Peyer's patch (tissue), 4 donors: ENCODE measurements at regions not wholly inside any gene's neighbourhood (a gene's known extent, or its start where the extent isn't known, plus 50 kb on each side); places are given as distances from the start of the nearest gene placed in this dataset.

Source experiments
- DNase-seq, 3 donors: peaks; one replicate each; pipeline ENCODE4 v3.0.0-alpha.2; 2017 to 2019
- H3K27ac ChIP-seq, 4 donors: fragments of 200-600 bp; sonication (generic); one replicate each; pipeline ENCODE4 v1.5.1; 2016 to 2019
- H3K27me3 ChIP-seq, 2 donors: fragments of 200-600 bp; sonication (generic); one replicate each; pipeline ENCODE4 v1.5.1; 2019
- H3K36me3 ChIP-seq, 3 donors: fragments of 200-600 bp; sonication (generic); one replicate each; pipeline ENCODE4 v1.5.1; 2016 to 2019
- H3K4me1 ChIP-seq, 4 donors: fragments of 200-600 bp; sonication (generic); one replicate each; pipeline ENCODE4 v1.5.1; 2016 to 2019
- H3K4me3 ChIP-seq, 4 donors: fragments of 200-600 bp; sonication (generic); 1 replicate in 3 of 4; 2 replicates in 1 of 4; pipeline ENCODE4 v1.5.1; 2016 to 2019; ENCODE audit warnings: mild to moderate bottlenecking in 1 of 4
- H3K9me3 ChIP-seq, 4 donors: fragments of 200-600 bp; sonication (generic); one replicate each; pipeline ENCODE4 v1.5.1; 2016 to 2019; ENCODE audit warnings: mild to moderate bottlenecking in 1 of 4
- POLR2A ChIP-seq, 2 donors: fragments of 450-650 bp; IDR thresholded peaks; one replicate each; pipeline ENCODE4 v1.5.1; 2017; ENCODE audit warnings: antibody characterized with exemption in 2 of 2, mild to moderate bottlenecking in 2 of 2, moderate library complexity in 2 of 2
- TF ChIP-seq, protein P1 (sequence below), 6 experiments: fragments of 450-650 bp in 4 of 6; fragments of 200-600 bp in 2 of 6; sonication (generic) in 1 of 6; IDR thresholded peaks; one replicate each; pipeline ENCODE4 v1.5.1; 2017 to 2019; ENCODE audit warnings: antibody characterized with exemption in 6 of 6, mild to moderate bottlenecking in 3 of 6, moderate library complexity in 1 of 6

DNA sequence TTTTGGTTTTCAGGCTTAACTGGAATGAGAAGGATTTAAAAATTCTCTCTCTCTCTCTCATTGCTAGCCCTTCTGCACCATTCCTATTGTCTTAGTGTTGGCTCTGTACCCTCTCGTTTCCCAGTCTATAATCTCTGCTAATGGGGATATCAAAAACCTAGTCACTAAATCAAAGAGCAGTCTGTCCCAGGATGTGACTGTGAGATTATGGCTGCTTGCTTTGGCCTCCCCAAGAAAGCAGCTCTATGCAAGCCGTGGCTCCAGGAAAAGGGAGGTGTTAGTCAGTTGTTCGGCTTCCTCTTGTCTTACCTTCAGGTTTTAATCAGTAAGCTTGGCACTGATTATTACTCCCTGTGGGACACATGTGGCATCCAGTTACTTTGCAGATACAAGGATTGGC lies 468.8 kb downstream of the USP25 start:
- TF ChIP-seq, protein P1, sequence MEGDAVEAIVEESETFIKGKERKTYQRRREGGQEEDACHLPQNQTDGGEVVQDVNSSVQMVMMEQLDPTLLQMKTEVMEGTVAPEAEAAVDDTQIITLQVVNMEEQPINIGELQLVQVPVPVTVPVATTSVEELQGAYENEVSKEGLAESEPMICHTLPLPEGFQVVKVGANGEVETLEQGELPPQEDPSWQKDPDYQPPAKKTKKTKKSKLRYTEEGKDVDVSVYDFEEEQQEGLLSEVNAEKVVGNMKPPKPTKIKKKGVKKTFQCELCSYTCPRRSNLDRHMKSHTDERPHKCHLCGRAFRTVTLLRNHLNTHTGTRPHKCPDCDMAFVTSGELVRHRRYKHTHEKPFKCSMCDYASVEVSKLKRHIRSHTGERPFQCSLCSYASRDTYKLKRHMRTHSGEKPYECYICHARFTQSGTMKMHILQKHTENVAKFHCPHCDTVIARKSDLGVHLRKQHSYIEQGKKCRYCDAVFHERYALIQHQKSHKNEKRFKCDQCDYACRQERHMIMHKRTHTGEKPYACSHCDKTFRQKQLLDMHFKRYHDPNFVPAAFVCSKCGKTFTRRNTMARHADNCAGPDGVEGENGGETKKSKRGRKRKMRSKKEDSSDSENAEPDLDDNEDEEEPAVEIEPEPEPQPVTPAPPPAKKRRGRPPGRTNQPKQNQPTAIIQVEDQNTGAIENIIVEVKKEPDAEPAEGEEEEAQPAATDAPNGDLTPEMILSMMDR (IDR thresholded peaks at IDR 0.05) = no peak
- TF ChIP-seq POLR2A (IDR thresholded peaks at IDR 0.05) = no peak
- no peaks in the 10 kb centered on the region for H3K9me3 ChIP-seq
- H3K36me3 ChIP-seq = no peaks in the 10 kb centered on the region
- no peaks in the 10 kb centered on the region for H3K4me1 ChIP-seq
- no peak overlapping the region for H3K4me3 ChIP-seq
- H3K27ac ChIP-seq = no peak overlapping the region
- no peak for DNase-seq
- no peaks in the 10 kb centered on the region for H3K27me3 ChIP-seq

DNA sequence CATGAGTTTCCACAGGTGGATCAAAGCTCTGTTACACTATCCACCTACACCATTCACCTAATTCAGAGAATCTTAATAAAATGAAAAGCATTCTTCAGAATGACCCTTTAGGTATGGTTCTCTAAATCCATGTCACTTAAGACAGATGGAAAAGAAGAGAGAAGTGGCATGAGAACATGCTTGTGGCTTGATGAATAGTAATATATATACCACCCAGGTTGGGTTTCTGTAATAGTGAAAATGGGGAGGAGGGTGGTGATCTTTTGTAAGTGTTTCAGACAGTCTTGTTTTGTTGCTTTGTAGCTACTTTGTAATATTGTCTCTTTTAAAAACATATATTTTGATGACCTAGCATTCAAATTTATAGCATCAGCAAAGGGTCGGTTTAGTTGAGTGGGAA lies 469.8 kb downstream of the USP25 start:
- no peak for TF ChIP-seq POLR2A (IDR thresholded peaks at IDR 0.05)
- TF ChIP-seq, protein P1 (IDR thresholded peaks at IDR 0.05) = no peak
- Histone ChIP-seq H3K4me3 (no peak overlapping the region), H3K36me3 (no peaks in the 10 kb centered on the region), H3K27ac (no peak overlapping the region), H3K9me3 (no peaks in the 10 kb centered on the region), H3K27me3 (no peaks in the 10 kb centered on the region), H3K4me1 (no peaks in the 10 kb centered on the region)
- no peak for DNase-seq

DNA sequence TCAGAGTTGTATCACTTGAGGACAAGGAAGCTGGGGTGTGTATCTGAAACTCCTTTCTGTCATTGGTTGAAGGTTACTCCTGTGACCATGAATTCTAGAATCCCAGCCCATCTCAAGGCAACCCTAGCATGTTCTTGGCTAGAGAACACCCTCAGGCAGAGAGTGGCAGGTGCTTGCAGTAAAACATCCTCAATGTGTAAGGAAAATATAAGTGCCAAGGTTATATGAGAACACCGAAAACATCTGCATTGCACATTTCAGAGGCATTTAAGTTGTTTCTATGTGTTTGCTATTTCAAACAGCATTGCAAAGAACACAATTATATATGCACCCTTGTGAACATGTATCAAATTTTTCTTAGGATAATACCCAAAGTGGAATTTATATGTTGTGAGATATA lies 471.9 kb downstream of the USP25 start:
- H3K27me3 ChIP-seq = no peaks in the 10 kb centered on the region
- no peak for TF ChIP-seq POLR2A (IDR thresholded peaks at IDR 0.05)
- TF ChIP-seq, protein P1 (IDR thresholded peaks at IDR 0.05) = no peak
- H3K9me3 ChIP-seq = no peaks in the 10 kb centered on the region
- no peak overlapping the region for H3K4me3 ChIP-seq
- no peaks in the 10 kb centered on the region for H3K36me3 ChIP-seq
- no peak overlapping the region for H3K27ac ChIP-seq
- no peaks in the 10 kb centered on the region for H3K4me1 ChIP-seq
- DNase-seq = no peak

DNA sequence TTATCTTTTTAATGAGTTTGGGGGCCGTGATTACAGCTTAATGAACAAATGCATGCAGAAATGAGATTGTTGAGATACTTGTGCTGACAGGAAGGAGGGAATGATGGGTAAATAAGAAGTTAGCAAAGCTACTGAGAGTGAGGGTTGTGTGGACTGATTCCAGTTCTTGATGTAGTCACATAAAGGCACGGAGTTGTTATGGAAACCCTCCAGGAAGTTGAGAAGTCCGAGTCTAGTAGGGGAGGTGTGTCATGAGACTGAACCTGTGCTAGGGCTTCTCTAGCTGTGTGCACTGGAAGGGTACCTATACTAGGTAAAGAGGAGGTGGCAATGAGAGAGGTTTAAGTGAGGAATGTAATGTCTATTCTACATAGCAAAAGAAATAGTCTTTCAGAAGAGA lies 475.7 kb downstream of the USP25 start:
- H3K27me3 ChIP-seq = no peaks in the 10 kb centered on the region
- no peak for TF ChIP-seq POLR2A (IDR thresholded peaks at IDR 0.05)
- TF ChIP-seq, protein P1 (IDR thresholded peaks at IDR 0.05) = no peak
- no peaks in the 10 kb centered on the region for H3K9me3 ChIP-seq
- H3K4me3 ChIP-seq = no peak overlapping the region
- no peaks in the 10 kb centered on the region for H3K4me1 ChIP-seq
- no peak for DNase-seq
- no peak overlapping the region for H3K27ac ChIP-seq
- H3K36me3 ChIP-seq = no peaks in the 10 kb centered on the region

DNA sequence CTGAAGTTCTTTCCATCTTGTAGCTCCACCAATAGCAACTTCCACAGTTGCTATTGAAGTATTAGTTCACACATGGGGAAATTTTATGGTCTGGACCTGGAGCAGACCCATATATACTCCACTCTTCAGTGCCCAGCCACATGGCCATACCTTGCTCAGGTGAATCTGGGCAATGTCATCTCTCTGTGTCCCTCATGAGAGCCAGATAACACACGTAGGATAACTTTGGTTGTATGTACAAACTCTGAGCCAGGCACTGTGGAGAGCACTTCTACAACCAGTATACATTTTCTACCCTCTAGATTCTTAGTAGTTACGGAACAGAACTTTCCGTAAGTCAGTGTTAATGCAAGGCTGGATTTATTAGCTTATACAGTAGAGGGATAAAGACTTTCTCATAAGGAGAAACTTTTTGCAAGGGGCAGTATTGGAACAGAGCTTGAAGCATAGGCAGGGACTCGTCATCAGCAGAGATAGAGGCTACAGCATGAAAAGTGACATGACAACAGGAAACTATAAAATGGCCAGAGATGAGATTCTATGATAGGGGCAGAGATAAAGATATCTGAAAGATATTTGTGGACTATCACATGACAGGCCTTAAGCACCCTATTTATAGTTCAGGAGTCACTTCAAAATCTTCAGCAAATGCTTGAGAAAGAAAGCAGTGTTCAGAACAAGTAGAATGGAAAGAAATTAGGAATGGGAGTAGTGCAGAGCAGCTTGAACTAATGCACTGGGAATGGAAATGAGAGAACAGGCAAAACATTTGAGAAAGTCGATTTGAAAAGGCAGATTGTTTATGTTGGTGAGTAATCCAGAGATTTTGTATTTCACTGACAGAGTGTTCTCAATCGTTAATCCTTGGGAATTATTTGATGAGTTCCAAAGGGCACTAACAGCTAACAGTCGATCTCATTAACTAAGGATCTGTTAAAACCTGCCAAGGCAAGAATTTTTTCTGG lies 481.8 kb downstream of the USP25 start:
- no peak overlapping the region for H3K4me3 ChIP-seq
- TF ChIP-seq POLR2A (IDR thresholded peaks at IDR 0.05) = no peak
- TF ChIP-seq, protein P1 (IDR thresholded peaks at IDR 0.05) = no peak
- no peaks in the 10 kb centered on the region for H3K9me3 ChIP-seq
- H3K27me3 ChIP-seq = no peaks in the 10 kb centered on the region
- H3K36me3 ChIP-seq = no peaks in the 10 kb centered on the region
- H3K4me1 ChIP-seq = no peaks in the 10 kb centered on the region
- no peak for DNase-seq
- H3K27ac ChIP-seq = no peak overlapping the region
